ENCODE measurements at regions not wholly inside any gene's neighbourhood (a gene's known extent, or its start where the extent isn't known, plus 50 kb on each side); places are given as distances from the start of the nearest gene placed in this dataset.
A peak's percentile ranks its signal among the peaks of the same experiment; 100 is the strongest.
"Not testable (repeated sequence)": the region's sequence is repeated elsewhere in the genome, so short reads cannot be mapped to it uniquely, and the experiment has no call there.

DNA sequence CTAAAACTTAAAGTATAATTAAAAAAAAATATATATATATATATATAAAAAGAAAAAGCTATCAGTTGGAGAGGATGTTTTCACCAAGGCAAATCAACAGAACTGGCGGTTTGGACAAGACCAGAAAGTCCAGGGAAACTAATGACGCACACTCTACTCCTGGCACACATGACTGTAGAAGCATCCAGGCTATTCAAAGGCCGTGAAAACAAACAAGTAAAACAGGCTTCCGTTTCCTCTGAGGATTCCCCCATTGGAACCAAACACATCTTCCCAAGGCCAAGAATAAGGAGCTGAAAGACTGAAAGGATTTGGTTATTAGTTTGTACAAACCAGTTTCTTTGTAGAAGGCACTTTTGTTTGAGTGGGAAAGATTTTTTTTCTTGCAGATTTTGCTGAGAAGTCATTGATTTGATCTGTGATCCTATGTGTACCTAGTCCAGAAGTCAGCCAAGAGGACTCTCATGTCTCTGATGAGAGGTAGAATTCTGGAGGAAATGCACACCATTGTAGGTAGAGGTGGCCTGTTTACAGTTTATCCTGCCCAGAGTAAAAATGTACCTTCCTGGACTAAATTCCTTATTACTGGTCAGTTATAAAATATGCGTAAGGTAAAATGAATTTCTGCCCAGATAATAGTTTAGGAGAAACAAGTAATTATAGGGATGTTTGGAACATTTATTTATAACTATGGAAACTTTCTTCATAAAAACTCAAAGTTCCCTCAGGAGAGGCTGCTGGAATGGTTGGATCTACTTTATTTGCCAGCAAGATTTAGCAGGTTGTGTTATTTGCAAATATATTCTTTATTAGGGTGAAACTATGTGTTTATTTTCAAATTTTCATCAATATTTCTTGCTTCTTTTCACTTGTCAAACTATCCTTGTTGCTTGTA, 66.5 kb downstream of the DMP1 start:
- DNase-seq (ENCODE audit: low spot score): no peak

DNA sequence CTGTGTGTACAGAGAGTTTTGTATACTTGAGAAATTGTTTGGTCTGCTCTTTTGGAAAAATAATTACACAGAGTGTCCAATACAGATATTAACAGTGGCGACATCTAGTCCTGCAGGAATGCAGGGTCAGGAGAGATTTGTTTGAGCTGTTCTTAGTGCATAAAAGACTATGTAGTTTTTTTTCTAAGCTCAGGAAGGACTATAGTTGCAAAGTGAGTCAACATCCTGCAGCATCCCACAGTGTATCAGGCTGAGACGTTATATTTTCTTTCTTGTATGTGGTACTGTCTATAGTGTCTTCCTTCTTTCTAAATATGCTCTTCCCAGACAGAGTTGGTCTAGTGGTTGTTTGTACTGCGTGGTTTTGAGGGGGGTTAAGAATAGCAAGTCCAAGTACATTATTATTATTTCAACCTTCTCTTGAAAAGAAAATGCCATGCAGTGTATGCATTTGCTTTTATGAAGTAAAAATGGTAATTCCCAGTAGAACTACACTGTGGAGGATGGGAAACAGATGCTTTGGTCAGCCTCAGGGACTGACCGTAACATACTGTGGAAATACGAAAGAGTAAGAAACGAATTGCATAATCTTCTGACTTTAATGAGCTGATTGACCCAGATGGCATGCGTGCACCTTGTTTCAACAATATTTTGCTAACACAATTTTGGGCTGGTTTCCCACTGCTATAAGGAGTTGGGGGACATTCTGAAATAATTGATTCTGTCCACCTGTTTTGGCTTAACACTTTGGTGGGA, 67.4 kb downstream of the DMP1 start:
- no peak for DNase-seq (ENCODE audit: low spot score)

DNA sequence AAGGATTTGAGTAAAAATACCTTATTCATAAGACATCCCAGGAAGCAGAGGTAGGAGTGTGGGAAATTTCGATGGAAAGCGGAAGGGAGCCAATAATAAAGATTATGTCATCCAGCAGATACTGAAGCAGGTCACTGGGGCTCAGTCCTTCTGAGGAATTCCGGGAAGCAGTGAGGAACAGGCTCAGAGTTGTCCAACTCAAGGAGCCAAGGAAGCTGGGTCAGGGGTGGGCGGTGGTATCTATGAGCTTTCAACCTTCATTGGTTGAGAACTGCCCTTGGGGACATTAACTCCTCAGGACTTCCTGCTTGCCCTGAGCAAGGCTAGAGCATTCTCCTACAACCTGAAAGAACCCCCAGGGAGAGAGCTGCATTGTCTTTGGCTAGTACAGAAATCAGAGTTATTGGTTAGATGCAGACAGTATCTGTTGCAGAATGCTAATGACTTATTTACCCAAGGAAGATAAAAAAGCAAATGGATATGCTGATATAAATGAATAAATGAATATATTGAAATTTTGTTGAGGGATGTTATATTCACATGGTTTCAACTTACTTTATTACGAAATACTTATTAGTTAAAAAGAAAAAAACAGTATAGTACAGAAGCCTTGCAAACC, 68.2 kb downstream of the DMP1 start:
- no peak for DNase-seq (ENCODE audit: low spot score)

DNA sequence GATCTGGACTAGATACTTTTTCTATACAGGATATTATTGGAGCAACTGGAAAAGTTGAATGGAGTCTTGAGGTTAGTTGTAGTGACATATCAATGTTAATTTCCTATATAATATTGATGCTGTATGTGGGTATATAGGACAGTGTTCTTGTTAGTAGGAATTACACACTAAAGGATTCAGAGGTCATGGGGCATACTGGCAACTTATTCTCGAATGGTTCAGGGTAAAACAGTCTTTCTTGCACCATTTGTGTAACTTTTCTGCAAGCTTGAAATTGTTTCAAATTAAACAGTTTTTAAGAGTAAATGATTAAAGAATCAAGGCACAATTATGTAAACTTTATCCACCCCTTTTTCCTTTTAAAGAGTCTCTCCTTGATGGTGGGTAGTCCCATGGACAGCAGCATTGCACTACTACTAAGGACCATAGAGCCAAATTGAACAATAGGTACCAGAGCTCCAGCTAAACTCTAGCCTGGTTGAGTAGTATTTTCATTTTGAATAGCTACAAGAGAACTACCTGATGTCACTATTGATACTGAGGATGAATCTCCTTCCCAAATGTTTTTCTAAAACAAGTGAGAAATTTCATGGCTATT, 70.1 kb downstream of the DMP1 start:
- no peak for DNase-seq (ENCODE audit: low spot score)

DNA sequence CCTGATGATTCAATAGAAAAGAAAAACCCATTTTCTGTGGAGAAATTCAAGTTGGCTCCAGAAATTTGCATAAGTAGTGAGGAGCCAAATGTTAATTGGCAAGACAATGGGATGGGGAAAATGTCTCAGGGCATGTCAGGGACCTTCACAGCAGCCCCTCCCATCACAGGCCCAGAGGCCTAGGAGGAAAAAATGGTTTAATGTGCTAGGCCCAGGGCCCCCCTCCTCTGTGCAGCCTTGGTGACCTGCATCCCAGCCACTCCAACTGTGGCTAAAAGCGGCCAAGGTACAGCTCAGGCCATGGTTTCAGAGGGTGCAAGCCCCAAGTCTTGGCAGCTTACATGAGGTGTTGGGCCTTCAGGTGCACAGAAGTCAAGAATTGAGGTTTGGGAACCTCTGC, 74.1 kb upstream of the IBSP start:
- DNase-seq (ENCODE audit: low spot score): not testable (repeated sequence)

DNA sequence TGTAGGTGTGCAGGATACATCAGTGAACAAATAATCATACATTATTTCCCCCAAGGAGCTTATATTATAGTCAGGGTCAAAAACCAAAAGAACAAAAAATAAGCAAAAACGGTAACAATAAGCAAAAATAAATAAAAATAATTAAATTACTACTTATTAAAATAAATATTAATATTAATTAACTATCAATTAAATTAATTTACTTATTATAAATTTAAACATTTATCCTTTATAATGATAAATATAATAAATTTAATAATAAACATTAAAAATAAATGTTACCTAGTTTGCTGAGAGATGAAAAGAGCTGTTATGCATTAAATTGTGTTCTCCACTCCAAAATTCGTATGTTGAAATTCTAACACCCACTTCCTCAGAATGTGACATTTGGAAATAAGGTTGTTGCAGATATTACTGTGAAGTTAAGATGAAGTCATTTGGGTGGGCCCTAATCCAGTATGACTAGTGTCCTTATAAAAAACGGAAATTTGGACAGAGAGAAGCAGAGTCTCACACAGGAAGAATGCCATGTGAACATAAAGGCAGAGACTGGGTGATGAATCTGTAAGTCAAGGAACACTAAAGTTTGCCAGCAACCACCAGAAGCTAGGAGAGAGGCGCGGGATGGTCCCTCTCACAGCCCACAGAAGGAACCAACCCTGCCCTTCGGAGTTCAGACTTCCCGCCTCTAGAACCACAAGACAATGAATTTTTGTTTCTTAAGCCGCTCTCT, 67.2 kb upstream of the IBSP start:
- peak; percentile 17 for DNase-seq (ENCODE audit: low spot score)

DNA sequence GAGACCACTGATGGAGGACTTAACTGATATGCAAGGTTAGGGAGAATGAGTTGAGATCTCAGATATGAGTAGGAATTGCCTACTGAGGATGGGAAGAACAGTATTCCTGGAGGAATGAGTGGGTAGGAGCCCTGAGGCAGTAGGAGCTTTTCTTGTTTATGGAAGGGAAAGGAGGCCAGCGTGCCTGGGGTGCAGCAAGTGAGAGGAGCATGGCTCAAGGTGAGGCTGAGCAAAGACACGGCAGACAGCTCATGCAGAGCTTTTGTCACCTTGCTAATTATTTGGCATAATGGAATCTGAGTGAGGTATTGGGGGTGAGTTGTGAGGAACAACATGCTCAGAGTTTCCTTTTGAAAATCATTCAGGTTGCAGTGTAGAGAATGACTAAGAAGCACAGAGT, 65.3 kb upstream of the IBSP start:
- DNase-seq (ENCODE audit: low spot score): no peak

DNA sequence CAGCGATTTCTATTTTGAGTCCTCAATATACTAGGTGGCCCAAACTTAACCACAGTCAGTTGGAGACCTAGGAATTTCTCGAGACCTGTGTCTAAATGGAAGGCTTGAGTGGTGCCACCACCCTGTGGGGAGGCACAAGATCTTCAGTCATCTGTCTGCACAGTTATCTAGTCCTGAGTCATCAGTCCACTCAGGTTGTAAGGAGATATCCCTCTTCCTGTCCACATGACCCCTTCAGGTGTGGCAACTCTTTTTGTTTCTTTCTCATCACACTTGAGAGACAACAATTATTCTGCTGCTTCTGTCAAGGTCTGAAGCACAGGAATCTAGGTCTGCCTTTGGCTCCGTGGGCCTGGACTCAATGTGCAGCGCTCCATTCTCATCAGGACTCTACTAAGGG, 64.4 kb upstream of the IBSP start:
- DNase-seq (ENCODE audit: low spot score): no peak

DNA sequence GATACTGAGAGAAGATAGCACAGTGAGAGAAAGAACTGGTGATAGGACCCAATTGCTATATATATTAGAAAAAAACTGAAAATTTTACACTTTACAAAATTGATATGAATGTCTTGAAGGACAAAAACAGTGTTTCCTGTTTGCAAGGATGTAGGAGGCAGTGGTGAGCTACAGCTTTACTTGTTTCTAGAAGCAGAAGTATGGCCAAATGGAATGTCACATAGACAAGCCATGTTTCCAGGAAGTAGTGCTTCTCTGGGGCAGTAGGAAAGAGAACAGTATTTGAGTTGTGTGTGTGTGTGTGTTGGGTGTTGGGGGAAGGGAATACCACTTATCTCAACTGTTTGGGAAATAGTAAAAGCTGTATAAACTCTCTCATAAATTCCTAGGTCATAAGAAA, 60.9 kb upstream of the IBSP start:
- DNase-seq (ENCODE audit: low spot score): no peak

DNA sequence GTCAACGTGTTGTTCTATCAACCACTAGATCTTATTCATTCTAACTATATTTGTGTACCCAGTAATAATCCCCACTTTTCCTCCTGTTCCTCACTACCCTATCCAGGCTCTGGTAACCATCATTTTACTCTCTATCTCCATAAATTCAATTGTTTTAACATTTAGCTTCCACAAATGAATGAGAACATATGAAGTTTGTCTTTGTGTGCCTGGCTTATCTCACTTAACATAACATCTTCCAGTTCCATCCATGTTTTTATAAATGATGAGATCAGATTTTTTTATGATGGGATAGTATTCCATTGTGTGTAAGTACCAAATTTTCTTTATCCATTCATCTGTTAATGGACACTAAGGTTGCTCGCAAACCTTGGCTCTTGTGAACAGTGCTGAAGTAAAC, 59.9 kb upstream of the IBSP start:
- DNase-seq (ENCODE audit: low spot score): no peak

DNA sequence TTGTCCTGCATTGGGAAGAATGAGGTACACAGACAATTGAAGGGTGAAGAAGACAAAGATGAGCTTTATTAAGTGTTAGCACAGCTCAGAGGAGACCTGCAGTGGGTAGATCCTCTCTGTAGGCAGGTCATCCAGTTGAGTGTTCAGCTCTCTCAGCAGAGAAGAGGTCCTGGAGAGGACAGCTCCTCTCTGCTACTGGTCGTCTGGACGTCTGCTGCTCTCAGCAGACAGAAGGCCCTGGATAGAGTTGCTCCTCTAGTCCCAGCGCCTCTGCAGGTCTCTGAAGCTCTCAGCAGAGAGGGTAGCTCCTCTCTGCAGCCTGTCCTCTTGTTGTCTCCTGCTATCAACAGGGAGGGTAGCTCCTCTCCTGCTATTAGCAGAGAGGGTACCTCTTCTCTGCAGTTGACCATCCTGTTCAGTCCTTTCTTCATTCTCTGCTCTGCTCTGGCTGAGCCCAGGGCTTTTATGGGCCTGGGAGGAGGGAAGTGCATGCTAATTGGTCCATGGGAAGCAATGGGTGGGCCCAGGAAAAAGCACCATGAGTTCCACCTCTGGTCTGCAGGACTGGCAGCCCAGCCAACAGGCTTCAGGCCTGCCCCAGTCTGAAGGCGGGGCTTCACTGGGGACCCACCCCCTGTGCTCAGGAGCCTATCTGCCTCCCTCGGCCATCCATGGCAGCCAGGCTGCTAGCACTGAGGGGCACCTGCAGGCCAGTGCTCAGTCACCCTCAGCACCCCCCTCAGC, 54.1 kb upstream of the IBSP start:
- DNase-seq (ENCODE audit: low spot score): no peak

DNA sequence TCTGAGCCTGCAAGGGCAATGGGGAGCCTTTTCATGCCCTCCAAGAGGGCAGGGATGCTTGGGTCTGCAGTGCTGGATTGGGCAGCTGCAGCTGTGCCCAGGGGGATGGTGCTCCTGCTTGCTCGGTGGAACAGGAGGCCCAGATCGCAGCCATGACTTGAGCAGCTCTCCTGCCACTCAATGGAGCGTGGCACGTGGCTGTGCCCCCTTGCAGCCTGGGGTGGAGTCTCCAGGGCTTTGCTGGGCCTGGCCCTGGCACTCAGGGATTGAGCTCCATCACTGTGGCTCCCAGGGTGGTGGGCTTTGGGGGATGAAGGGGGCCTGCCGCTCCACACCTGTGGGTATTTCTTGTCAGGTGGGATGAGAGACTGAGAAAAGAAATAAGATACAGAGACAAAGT, 53.4 kb upstream of the IBSP start:
- no peak for DNase-seq (ENCODE audit: low spot score)

Measured in AG20443 (cell line).